SK-N-MC (cell line): ENCODE measurements at regions not wholly inside any gene's neighbourhood (a gene's known extent, or its start where the extent isn't known, plus 50 kb on each side); places are given as distances from the start of the nearest gene placed in this dataset.

ENCODE experiments used
- DNase-seq: peaks from one replicate; pipeline ENCODE4 v3.0.0-alpha.2; 2011; ENCODE audit warnings: low read depth, low spot score
- H3K27ac ChIP-seq: fragments of 200-600 bp; sonication (generic); 2 replicates; pipeline ENCODE4 v1.5.1; 2016; ENCODE audit warnings: mixed run types
- H3K36me3 ChIP-seq: fragments of 200-600 bp; sonication (generic); 2 replicates; pipeline ENCODE4 v1.6.1; 2017; ENCODE audit warnings: antibody characterized with exemption, low read length, mixed read lengths; ENCODE audit not compliant: insufficient read depth
- H3K4me3 ChIP-seq: fragments of 200-600 bp; sonication (generic); 2 replicates; pipeline ENCODE4 v1.5.1; 2016
- H3K9ac ChIP-seq: fragments of 200-600 bp; sonication (generic); 2 replicates; pipeline ENCODE4 v1.8.0; 2017; ENCODE audit warnings: mixed run types, mixed read lengths; ENCODE audit not compliant: insufficient read length
- H3K9me3 ChIP-seq: fragments of 200-600 bp; sonication (generic); 2 replicates; pipeline ENCODE4 v1.6.1; 2017; ENCODE audit warnings: low read depth, mild to moderate bottlenecking, antibody characterized with exemption, low read length, moderate library complexity, mixed read lengths
- EZH2 ChIP-seq: fragments of 200-600 bp; sonication (generic); IDR thresholded peaks from one replicate; pipeline ENCODE4 v1.6.1; 2017; ENCODE audit warnings: antibody characterized with exemption
- FOXP2 ChIP-seq: optimal IDR thresholded peaks from 2 replicates; pipeline ENCODE3; 2011; ENCODE audit warnings: mild to moderate bottlenecking, moderate library complexity; ENCODE audit not compliant: insufficient read depth; ENCODE audit errors: extremely low read length, control extremely low read depth
- POLR2AphosphoS5 ChIP-seq: IDR thresholded peaks from 2 replicates; pipeline ENCODE4 v1.6.1; 2012; ENCODE audit warnings: mild to moderate bottlenecking, low read depth, low read length, borderline replicate concordance

DNA sequence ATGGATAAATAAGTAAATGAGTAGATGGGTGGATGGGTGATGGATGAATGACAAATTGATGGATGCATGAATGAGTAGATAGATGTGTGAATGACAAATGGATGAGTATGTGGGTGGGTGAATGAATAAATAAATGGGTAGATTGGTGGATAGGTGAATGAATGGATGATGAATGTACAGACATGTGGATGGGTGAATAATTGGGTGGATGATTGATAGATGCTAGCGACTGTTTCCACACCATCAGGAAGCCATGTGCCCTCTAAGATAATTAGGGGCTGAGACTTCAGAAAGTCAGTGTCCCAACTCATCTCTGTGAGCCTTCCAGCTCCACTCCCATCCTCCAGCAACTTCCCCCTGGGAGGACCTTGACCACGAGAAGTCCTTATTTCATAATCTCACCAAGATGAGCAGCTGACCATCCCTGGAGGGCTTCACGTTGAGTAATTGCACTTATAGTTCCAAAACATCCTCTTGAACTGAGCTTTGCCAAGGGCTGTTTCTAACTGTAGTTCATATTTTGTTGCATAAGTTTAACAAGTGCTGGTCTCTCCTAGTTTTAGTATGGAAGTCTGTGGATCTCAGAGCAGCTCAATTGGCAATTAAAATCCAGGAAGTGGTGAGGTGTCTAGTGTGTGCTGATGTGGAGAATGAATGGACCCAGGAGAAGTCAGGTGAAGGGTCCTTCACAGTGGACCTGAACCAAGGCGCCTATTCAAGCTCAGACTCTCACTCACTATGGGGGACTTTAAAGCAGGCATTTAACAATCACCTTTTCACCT, 295.7 kb downstream of the ADGRD1 start:
- Histone ChIP-seq H3K9me3 (no peaks in the 10 kb centered on the region), H3K27ac (no peak overlapping the region), H3K4me3 (no peak overlapping the region), H3K9ac (no peak overlapping the region), H3K36me3 (no peaks in the 10 kb centered on the region)
- DNase-seq: no peak
- TF ChIP-seq FOXP2 (no peak), EZH2 (no peak), POLR2AphosphoS5 (no peak)

DNA sequence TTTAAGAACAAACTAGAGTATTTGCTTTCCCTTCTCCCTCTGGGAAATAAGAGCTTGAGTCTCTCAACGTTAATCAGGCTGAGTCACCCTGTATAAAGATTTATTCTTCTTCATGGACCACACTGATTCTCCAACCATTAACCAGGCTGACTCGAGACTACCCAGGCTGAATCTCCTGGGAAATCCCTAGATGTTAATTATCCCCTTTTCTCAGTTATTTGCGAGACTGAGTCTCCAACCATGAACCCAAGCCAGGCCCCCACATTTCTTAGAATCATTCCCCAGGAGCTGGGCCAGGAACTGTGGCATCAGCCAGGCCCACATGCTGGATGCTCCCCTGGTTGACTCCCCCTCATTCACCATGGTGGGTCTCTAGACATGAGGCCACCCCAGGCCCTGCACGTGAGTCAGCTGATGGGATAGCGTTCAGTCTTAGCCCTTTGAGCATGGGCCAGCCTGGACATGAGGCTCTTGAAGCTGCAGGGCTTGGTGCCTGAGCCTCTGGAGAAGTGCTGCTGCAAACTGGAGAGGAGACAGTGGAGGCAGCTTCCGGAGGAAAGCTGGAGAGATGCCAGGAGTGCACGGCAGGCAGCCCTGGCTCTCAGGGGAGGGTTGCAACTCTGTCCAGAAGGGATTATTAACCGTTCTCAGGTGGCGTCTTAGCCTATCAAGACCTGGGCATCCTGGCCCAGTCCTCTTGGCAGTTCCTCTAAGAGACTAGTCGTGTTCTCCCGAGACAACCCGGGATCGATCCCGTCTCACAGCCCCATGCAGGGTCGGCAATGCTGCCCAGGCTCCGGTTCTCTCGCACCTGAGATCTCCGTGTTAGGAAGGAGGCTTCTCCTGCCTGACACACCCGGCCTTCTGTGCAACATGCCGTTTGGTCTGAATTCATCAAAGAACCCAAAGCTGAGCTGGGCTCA, 296.6 kb downstream of the ADGRD1 start:
- TF ChIP-seq FOXP2 (no peak), POLR2AphosphoS5 (no peak), EZH2 (no peak)
- no peak overlapping the region for H3K4me3 ChIP-seq
- H3K36me3 ChIP-seq: no peaks in the 10 kb centered on the region
- no peak overlapping the region for H3K9ac ChIP-seq
- no peak for DNase-seq
- H3K9me3 ChIP-seq: no peaks in the 10 kb centered on the region
- H3K27ac ChIP-seq: no peak overlapping the region

DNA sequence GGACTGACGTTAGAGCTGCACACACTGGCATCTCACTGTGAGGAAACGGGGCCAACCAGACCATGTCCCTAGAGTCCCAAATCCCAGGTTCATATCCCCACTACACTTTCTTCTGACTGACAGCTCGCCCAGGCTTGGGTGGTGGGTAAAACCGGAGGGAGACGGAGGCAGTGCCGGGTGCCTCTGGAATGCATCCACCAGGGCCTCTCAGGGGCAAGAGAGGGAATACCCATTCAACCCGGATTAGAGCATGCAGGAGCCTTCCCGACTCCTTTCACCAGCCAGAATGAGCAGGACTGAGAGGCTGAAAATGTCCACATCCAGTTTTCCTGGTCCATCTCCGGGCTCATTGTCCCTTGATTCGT, 297.2 kb downstream of the ADGRD1 start:
- Histone ChIP-seq H3K36me3 (no peaks in the 10 kb centered on the region), H3K9ac (no peak overlapping the region), H3K9me3 (no peaks in the 10 kb centered on the region), H3K4me3 (no peak overlapping the region), H3K27ac (no peak overlapping the region)
- no peak for DNase-seq
- TF ChIP-seq POLR2AphosphoS5: no peak
- no peak for TF ChIP-seq EZH2
- TF ChIP-seq FOXP2: no peak

DNA sequence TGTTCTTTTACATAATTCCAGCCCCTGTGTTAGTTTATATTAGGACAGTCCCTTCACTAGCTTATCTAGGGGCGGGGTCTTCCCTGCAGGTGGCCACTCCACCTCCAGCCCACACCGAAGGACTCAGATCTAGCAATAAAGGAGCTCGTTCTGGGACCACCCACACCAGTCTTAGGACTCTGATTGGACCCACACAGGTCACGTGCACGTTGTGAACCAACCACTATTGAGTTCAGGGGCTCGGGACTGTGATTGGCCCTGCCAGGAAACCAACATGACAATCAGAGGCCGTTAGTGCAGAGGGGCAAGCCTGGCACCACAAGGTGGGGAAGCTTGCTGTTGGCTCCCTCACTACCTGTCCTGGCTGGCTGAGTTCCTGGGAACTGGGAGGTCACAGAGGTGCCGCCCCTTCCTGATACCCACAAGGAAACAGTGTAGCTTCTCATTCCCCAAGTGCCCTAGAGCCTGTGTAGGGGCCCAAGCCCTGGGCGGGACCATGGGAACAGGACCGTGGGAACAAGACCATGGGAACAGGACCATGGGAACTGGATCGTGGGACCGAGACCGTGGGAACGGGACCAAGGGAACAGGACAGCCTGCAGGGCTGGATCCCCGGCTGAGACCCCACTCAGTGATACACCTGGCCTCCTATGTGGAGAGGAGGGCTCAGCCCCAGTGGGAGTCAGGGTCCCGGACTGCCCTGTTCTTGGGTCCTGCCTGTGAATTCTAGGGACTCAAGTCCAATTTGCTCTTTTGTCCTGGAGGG, 297.8 kb downstream of the ADGRD1 start:
- TF ChIP-seq FOXP2: no peak
- TF ChIP-seq EZH2: no peak
- TF ChIP-seq POLR2AphosphoS5: no peak
- no peaks in the 10 kb centered on the region for H3K9me3 ChIP-seq
- H3K4me3 ChIP-seq: no peak overlapping the region
- DNase-seq: no peak
- no peaks in the 10 kb centered on the region for H3K36me3 ChIP-seq
- no peak overlapping the region for H3K27ac ChIP-seq
- no peak overlapping the region for H3K9ac ChIP-seq

DNA sequence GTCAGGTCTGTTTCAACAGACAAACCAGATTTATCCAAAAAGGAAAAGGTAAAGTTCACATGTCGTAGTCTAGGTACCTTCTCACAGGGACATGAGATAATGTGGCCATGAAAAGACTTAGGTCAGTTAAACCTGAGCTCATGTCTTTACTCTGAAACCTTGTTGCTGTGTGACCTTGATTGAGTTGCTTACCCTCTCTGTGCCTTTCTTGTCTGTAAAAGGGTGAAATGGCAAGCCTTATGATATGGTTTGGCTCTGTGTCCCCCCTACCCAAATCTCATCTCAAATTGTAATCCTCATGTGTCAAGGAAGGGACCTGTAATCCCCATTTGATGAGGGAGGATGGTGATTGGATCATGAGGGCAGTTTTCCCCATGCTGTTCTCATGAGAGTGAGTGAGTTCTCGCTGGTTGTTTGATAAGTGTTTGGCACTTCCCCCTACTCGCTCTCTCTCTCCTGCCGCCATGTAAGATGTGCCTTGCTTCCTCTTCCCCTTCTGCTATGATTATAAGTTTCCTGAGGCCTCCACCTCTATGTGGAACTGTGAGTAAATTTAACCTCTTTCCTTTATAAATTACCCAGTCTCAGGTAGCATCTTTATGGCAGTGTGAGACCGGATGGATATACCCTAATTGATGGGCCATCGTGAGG, 299.8 kb downstream of the ADGRD1 start:
- Histone ChIP-seq H3K36me3 (no peaks in the 10 kb centered on the region), H3K27ac (no peak overlapping the region), H3K9ac (no peak overlapping the region), H3K9me3 (no peaks in the 10 kb centered on the region), H3K4me3 (no peak overlapping the region)
- DNase-seq: no peak
- TF ChIP-seq FOXP2 (no peak), EZH2 (no peak), POLR2AphosphoS5 (no peak)

DNA sequence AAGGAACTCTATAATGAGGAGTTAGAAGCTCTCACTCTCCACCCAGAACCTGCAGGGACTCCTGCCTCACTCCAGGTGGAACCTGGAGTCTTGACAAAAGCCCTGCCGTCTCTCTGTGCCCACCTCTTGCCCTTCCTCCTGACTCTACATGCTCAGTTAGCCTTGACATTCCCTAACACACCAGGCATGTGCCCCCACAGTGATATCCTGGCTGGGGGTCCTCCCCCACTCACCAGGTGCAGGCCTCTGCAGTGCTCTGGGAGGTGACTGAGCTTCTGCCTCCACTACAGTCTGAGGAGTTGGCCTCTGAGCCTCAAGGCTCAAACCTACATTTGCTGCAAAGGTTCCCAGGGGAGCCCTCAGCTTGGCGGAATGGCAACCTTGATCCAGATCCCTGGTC, 300.7 kb downstream of the ADGRD1 start:
- Histone ChIP-seq H3K4me3 (no peak overlapping the region), H3K27ac (no peak overlapping the region), H3K36me3 (no peaks in the 10 kb centered on the region), H3K9ac (no peak overlapping the region), H3K9me3 (no peaks in the 10 kb centered on the region)
- DNase-seq: no peak
- no peak for TF ChIP-seq EZH2

DNA sequence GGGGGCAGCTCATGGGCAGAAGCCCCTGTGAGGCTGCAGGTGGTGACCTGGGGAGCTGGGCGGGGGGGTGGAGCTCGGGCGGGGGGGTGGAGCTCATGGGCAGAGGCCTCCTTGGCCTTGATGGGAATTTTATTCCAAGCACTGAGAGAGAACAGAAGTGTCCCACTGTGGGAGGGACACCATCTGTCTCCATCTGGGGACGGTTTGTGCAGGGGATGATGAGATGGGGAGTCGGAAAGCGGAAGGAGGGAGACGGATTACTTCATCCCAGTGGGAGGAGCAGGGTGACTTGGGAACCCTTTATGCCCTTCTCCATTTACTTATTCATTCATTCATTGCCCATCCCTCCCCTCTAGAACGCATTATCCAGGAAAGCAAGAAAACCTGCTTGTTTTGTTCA, 304.7 kb downstream of the ADGRD1 start:
- TF ChIP-seq EZH2 (no peak), POLR2AphosphoS5 (no peak), FOXP2 (no peak)
- no peak for DNase-seq
- Histone ChIP-seq H3K4me3 (no peak overlapping the region), H3K9me3 (no peaks in the 10 kb centered on the region), H3K36me3 (no peaks in the 10 kb centered on the region), H3K9ac (no peak overlapping the region), H3K27ac (no peak overlapping the region)
